Lung (tissue), 11 donors: ENCODE measurements at regions not wholly inside any gene's neighbourhood (a gene's known extent, or its start where the extent isn't known, plus 50 kb on each side); places are given as distances from the start of the nearest gene placed in this dataset.

ENCODE experiments used
- ATAC-seq: fragments of 200-7000 bp; cut with Tn5 transposase; one replicate; pipeline ENCODE4 v1.9.1; 2020; ENCODE audit warnings: moderate number of reproducible peaks; ENCODE audit not compliant: insufficient read depth, low FRiP score
- DNase-seq, 3 donors: peaks; one replicate each; pipeline ENCODE4 v3.0.0-alpha.2; 2013 to 2017
- H3K27ac ChIP-seq, 2 donors: one replicate each; pipeline ENCODE4 v1.5.1; 2013; ENCODE audit warnings: mild to moderate bottlenecking in 2 of 2, moderate library complexity in 2 of 2, control low read depth in 1 of 2, inconsistent platforms in 1 of 2, low read depth in 1 of 2, low read length in 1 of 2
- H3K27me3 ChIP-seq, 3 donors: one replicate each; pipeline ENCODE4 v1.5.1; 2013; ENCODE audit warnings: low read length in 2 of 3; ENCODE audit not compliant: control insufficient read depth in 3 of 3, insufficient read depth in 3 of 3
- H3K36me3 ChIP-seq, 4 donors: one replicate each; pipeline ENCODE4 v1.5.1; 2013; ENCODE audit warnings: low read length in 4 of 4, mild to moderate bottlenecking in 1 of 4, moderate library complexity in 1 of 4; ENCODE audit not compliant: control insufficient read depth in 4 of 4, insufficient read depth in 4 of 4
- H3K4me1 ChIP-seq, 5 donors: one replicate each; pipeline ENCODE4 v1.5.1; 2013; ENCODE audit warnings: low read length in 5 of 5, mild to moderate bottlenecking in 2 of 5, moderate library complexity in 1 of 5; ENCODE audit not compliant: control insufficient read depth in 5 of 5, insufficient read depth in 5 of 5
- H3K4me3 ChIP-seq: one replicate; pipeline ENCODE4 v1.5.1; 2013; ENCODE audit warnings: mild to moderate bottlenecking, control low read depth, moderate library complexity
- H3K9ac ChIP-seq, 2 donors: one replicate each; pipeline ENCODE4 v1.5.1; 2013; ENCODE audit warnings: low read length in 2 of 2, control low read depth in 1 of 2; ENCODE audit not compliant: insufficient read depth in 1 of 2
- H3K9me3 ChIP-seq, 4 donors: one replicate each; pipeline ENCODE4 v1.5.1; 2013; ENCODE audit warnings: low read length in 3 of 4, mild to moderate bottlenecking in 1 of 4, moderate library complexity in 1 of 4; ENCODE audit not compliant: control insufficient read depth in 4 of 4, insufficient read depth in 3 of 4
- WGBS, 2 donors: extraction: QIAGEN DNeasy Blood & Tissue Kit; methylation state at CpG; one replicate each; pipeline ENCODE4 v1.1.7; 2013; 5-methylcytosine and 5-hydroxymethylcytosine counted together
- TF ChIP-seq, protein P1 (sequence below): IDR thresholded peaks from 2 replicates; pipeline ENCODE4 v1.5.1; 2012; ENCODE audit warnings: mild to moderate bottlenecking; ENCODE audit errors: control extremely low read depth, extremely low read depth
- donor health status: control.
- donor health status: control.
- donor health status: Bipolar disorder and iron deficiency.
- donor health status: healthy.
- donor health status: DM: yes; HTN: yes; CAD: no.

DNA sequence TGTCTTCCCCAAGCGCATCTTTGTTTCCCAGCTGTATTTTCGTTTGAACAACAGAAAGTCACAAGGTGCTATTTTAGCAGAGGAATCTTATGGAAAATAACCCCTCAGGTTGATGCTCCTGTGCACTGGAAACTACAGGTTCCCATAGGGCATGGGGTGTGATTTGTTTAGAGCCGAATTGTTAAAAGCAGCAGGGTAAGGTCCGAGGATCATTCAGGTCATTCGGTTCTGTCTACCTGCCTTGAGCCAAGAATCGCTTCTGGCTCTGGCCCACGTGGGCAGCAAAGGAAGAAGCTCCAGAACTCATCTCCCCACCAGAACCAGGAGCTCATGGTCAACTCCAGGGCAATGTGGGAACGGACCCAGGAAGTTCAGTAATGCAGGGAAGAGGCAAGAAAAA is 116.7 kb upstream of the TPM1 start:
- ATAC-seq (no peak), DNase-seq (no peak)
- Histone ChIP-seq H3K4me3 (no peak overlapping the region), H3K9me3 (peaks cover 0 to 2% (median 0%) of the 10 kb centered on the region in 4 donors), H3K36me3 (no peaks in the 10 kb centered on the region), H3K27me3 (no peaks in the 10 kb centered on the region), H3K9ac (no peak overlapping the region), H3K27ac (no peak overlapping the region), H3K4me1 (peaks cover 0 to 11% (median 2%) of the 10 kb centered on the region in 5 donors)
- 92 to 97% methylated on average over 8 of the region's 8 CpGs for WGBS, 2 donors
- TF ChIP-seq, protein P1, sequence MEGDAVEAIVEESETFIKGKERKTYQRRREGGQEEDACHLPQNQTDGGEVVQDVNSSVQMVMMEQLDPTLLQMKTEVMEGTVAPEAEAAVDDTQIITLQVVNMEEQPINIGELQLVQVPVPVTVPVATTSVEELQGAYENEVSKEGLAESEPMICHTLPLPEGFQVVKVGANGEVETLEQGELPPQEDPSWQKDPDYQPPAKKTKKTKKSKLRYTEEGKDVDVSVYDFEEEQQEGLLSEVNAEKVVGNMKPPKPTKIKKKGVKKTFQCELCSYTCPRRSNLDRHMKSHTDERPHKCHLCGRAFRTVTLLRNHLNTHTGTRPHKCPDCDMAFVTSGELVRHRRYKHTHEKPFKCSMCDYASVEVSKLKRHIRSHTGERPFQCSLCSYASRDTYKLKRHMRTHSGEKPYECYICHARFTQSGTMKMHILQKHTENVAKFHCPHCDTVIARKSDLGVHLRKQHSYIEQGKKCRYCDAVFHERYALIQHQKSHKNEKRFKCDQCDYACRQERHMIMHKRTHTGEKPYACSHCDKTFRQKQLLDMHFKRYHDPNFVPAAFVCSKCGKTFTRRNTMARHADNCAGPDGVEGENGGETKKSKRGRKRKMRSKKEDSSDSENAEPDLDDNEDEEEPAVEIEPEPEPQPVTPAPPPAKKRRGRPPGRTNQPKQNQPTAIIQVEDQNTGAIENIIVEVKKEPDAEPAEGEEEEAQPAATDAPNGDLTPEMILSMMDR = no peak

DNA sequence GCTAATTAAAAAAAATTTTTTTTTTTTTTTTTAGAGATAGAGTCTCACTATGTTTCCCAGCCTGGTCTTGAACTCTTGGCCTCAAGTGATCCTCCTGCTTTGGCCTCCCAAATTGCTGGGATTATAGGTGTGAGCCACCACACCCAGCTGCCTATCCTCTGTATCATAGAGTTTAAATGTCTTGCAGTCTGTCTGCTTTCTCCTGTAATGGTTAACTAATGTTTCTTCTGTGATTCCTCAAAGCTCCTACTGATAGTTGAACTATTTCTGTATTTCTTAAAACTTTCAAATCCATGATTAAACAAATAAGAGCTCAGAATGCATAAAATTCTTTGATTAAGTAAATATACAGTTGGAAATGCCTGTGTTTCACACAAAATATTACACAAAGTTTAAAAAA is 115.4 kb upstream of the TPM1 start:
- H3K9ac ChIP-seq = no peak overlapping the region
- no peaks in the 10 kb centered on the region for H3K27me3 ChIP-seq
- no peak overlapping the region for H3K27ac ChIP-seq
- no peaks in the 10 kb centered on the region for H3K36me3 ChIP-seq
- ATAC-seq (no peak), DNase-seq (no peak)
- H3K9me3 ChIP-seq = peaks cover 0 to 2% (median 0%) of the 10 kb centered on the region in 4 donors
- peaks cover 0 to 7% (median 0%) of the 10 kb centered on the region in 5 donors for H3K4me1 ChIP-seq
- TF ChIP-seq, protein P1 = no peak
- no peak overlapping the region for H3K4me3 ChIP-seq

DNA sequence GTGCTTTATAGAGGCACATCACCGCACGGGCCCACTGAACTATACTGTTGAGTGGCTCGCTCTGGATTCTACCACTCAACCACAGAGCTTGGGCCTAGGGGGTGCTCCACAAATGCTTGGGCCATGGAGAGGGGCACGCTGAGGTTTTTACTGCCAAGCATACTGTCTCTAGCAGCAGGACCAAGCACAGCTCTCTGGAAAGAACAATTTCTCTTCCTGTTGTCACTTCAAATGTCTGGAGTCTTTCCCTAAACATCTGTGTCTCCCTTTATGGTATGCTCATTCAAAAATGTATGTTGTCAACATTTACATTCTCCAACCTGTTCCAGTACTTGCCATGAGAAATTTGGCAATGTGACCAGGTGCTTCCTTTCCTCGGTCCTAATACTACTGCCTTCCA is 114.7 kb upstream of the TPM1 start:
- H3K9me3 ChIP-seq = peaks cover 0 to 2% (median 0%) of the 10 kb centered on the region in 4 donors
- no peaks in the 10 kb centered on the region for H3K36me3 ChIP-seq
- TF ChIP-seq, protein P1 = no peak
- no peak for DNase-seq
- no peak for ATAC-seq
- H3K4me3 ChIP-seq = no peak overlapping the region
- peaks cover 0 to 7% (median 0%) of the 10 kb centered on the region in 5 donors for H3K4me1 ChIP-seq
- H3K27me3 ChIP-seq = no peaks in the 10 kb centered on the region
- no peak overlapping the region for H3K9ac ChIP-seq
- WGBS, 2 donors = 85 to 91% methylated on average over 5 of the region's 5 CpGs
- no peak overlapping the region for H3K27ac ChIP-seq

DNA sequence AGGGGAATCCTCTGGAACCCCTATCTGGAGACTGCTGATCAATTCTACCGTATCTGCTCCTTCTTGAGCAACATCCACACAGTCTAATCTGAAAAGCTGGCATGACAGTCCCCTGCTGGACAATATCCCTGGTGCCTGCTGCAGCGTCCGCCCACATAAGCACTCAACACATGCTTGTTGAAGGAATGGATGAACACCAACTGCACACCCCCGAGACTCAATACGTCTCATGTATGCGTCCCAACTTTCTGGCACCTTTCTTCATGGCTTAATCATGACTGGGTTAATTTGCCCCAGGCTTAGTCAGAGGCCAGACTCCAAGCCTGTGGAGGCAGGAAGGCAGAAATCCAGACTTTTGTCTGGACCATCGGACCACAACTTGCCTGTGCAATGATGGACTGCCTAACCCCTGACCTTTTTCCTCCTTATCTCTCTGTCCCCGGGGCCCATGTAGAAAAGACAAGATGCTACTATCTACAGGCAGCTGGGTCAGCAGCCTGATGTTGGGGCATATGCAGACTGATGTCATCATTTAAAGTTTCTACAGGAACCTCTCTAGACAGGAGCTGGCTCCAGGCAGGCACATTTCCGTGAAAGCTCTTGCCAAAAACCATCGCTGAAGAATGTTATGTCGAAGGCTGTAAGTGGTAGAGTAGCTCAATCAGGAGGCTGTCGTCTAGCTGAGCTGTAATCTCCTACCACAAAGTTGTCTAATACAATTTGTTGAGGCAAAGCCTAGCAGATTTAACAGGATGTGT is 114.1 kb upstream of the TPM1 start:
- DNase-seq (peak; percentile 54 to 78 (median 66)), ATAC-seq (no peak)
- H3K27ac ChIP-seq = peak overlapping the region; percentile 6 to 54
- 62 to 73% methylated on average over 12 of the region's 12 CpGs for WGBS, 2 donors
- no peaks in the 10 kb centered on the region for H3K36me3 ChIP-seq
- peaks cover 0 to 2% (median 0%) of the 10 kb centered on the region in 4 donors for H3K9me3 ChIP-seq
- H3K9ac ChIP-seq = no peak overlapping the region
- TF ChIP-seq, protein P1 = no peak
- peaks cover 0 to 7% (median 0%) of the 10 kb centered on the region in 5 donors for H3K4me1 ChIP-seq
- H3K27me3 ChIP-seq = no peaks in the 10 kb centered on the region
- H3K4me3 ChIP-seq = no peak overlapping the region
